ENCODE measurements at regions not wholly inside any gene's neighbourhood (a gene's known extent, or its start where the extent isn't known, plus 50 kb on each side); places are given as distances from the start of the nearest gene placed in this dataset.

DNA sequence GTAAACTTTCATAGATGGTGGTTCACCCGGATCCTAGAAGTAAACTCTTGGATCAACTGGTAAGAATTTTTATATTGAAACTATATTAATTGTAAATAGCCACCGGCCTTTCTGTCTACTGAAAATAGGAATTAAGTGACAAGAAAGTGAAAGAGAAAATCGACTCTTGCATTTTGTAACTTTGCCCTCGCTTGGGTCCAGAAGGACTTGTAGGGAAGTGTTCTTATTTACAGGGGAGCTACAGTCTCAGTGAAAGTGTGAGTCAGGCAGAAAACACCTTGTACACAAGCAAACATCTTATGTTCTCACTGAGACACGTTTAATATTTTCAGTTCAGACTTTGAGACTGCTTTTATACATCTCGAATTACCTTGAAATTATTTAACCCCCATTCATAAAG lies 238.9 kb downstream of the BLID start:
- TF ChIP-seq, protein P1, sequence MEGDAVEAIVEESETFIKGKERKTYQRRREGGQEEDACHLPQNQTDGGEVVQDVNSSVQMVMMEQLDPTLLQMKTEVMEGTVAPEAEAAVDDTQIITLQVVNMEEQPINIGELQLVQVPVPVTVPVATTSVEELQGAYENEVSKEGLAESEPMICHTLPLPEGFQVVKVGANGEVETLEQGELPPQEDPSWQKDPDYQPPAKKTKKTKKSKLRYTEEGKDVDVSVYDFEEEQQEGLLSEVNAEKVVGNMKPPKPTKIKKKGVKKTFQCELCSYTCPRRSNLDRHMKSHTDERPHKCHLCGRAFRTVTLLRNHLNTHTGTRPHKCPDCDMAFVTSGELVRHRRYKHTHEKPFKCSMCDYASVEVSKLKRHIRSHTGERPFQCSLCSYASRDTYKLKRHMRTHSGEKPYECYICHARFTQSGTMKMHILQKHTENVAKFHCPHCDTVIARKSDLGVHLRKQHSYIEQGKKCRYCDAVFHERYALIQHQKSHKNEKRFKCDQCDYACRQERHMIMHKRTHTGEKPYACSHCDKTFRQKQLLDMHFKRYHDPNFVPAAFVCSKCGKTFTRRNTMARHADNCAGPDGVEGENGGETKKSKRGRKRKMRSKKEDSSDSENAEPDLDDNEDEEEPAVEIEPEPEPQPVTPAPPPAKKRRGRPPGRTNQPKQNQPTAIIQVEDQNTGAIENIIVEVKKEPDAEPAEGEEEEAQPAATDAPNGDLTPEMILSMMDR (IDR thresholded peaks at IDR 0.05): no peak
- TF ChIP-seq POLR2A (IDR thresholded peaks at IDR 0.05): no peak
